KG1 (cell line): ENCODE measurements at regions not wholly inside any gene's neighbourhood (a gene's known extent, or its start where the extent isn't known, plus 50 kb on each side); places are given as distances from the start of the nearest gene placed in this dataset.

Experiments used
- DNase-seq: peaks from one replicate; lab custom pipeline; 2025; lab: John Stamatoyannopoulos, UW

- no peak for DNase-seq
Observed at GRCh38 chr12:107443320-107444090, 242.1 kb upstream of the PWP1 start.

DNA sequence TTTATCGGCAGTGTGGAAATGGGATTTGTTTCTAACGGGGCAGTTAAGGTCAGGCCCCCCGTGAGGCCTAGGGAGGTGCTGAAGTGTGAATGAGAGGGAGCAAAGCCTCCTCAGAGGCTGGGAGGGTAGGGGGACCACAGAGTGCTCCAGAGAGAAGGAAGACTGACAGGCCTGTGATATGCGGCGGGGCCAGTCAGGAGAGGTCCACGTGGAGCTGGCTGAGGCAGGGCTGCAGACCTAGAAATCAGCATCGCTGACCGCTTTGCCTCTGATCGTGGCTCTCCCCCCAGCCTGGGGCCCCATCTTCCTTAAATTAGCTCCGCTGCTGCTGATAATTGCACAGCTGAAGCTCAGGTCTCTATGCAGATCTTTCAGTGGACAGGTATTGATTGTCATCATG lies 240.8 kb upstream of the PWP1 start:
- no peak for DNase-seq

DNA sequence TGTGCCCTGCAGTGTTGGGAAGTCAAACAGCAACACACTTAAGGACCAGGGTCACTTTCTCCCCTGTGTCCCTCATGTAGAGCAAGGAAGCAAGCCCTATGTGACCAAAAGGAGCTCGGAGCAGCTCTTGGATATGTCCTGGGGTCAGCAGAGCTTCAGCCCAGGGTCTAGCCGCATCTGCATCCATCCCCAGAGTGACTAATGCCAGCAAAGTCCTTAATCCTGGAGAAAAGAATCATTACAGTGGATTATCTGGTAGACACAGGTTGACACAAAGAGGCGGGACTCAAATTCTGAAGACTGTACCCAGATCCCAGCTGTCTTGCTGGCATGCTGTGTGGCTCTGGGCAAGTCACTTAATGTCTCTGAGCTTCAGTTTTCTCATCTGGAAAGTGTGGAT lies 239.1 kb upstream of the PWP1 start:
- no peak for DNase-seq

DNA sequence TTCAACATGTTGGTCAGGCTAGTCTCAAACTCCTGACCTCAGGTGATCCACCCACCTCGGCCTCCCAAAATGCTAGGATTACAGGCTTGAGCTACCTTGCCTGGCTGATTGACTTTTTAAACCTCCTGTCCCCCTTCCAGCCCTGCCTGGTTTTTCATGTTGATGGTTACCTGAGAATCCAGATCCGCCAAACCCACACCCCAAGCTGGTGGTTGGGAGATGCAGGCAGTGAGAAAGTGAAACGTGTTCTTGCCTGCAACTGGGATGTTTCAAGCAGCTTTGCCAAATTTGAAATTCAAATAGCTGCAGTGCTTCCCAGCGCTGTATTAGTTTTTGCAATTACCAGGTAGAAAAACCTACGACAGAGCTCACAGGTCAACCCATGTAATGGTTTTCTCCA lies 238.3 kb upstream of the PWP1 start:
- DNase-seq = no peak

DNA sequence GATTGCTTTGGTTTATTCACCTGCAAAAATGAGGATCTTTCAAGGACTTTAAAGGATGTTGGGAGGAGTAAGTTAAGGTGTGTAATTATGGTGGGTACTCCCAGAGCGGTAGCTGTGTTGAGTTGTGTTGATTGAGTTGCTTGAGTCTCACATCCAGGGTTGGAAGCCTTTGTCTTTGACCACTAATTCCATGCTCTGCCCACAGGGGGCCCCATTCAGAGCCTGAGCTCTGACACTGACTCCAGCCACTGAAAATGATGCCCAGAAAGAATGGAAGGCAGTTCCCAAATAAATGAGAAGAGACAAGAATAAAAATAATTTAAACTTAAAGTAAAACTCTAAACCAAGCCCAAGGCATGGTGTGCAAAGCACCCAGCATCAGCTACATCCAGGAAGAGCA lies 237.4 kb upstream of the PWP1 start:
- DNase-seq = no peak

GRCh38 chr12:107449891-107450290 lies 235.7 kb upstream of the PWP1 start:
- DNase-seq = no peak

DNA sequence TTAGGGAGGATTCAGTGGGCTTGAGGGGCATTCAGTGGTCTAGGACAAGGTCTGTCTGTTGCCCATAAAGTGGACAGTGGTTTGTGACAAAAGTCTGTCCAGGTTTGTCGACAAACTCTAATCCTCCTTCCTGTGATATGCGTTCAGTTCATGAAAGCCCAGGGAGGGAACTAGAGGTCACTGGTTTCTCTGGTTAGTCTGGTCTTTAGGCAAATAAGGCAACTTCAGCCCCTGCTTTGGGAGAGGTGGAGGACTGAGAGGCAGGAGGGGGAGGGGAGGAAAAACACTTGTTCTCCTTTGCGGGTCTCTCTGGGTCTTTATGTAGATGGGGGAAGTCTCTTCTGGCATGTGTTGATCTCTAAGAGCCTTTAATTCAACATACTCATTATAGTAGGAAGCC lies 235.1 kb upstream of the PWP1 start:
- no peak for DNase-seq

DNA sequence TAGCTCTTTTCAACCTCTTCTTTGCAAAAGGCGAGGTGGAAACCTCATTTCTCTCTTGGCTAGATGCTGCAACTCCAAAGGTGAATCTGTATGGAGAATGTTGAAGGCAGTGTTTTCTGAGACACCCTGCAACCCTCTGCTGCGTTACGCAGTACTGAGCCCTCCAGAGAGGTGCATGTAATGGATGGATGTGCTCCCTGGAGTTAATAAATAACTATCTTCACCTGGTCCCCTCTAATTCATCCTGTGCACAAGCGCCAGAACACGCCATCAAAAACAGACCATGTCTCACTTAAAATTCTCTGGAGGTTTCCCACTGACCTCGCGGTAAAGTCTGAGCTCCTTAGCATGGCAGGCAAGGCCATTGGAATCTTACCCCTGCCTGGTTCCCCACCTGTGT lies 234.4 kb upstream of the PWP1 start:
- no peak for DNase-seq

DNA sequence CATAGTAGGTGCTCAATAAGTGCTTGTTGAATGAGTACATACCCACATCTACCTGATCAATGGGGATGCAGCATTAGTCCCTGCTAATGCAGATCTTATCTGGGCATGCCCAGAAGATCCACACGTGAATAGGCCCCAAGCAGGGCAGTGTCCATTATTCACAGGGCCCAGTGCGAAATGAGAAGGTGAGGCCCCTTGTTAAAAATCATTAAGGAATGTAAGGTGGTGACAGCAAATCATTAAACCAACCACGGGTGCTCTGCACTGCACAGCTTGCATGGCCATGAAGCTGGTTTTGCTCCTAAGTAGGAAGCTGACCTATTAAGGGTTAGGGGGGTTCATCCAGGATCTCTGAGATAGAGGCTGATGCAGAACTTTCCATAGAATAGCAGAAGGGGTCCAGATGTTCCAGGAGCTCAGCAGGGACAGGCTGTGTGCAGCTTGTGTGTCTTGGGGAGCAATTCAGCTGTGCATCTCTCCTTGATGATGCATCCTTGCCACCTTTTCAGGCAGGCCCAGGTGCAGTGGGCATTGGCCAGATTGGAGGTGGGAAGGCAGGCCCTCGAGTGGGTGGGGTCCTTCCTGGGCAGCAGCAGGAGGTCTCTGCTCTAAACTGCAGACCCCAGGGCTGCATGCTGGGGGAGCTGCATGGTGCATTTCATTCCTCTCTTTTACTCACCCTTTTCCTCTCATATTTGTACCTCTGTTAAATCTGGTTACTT lies 231.3 kb upstream of the PWP1 start:
- DNase-seq = no peak

DNA sequence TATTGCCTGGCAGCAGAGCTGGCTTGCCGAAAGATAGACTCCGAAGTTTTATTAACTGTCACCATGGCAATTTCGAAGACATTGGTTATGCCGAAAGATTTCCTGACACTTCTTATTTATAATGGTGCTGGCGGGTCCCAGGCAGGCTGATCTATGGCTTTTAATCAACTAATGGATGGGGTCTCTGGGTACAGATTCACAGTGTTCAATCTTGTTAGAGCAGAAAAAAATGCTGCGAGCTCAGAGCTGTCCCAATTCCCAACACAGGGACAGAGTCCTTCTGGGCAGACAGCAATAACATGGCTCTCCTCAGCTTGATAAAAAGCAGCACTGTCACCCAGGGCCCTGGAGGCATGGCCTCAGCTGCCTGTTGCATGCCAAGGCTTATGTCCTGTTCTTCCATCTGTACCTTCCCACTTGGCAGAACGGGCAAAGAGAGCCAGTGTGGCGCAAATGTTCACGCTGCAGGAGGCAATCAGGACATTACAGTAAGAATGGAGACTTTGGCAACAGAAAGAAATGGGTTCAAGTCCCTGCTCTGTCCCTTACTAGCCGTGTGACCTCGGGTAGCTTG lies 228.2 kb upstream of the PWP1 start:
- DNase-seq = no peak

- DNase-seq = no peak
Observed at GRCh38 chr12:107458163-107458562, 227.4 kb upstream of the PWP1 start.

DNA sequence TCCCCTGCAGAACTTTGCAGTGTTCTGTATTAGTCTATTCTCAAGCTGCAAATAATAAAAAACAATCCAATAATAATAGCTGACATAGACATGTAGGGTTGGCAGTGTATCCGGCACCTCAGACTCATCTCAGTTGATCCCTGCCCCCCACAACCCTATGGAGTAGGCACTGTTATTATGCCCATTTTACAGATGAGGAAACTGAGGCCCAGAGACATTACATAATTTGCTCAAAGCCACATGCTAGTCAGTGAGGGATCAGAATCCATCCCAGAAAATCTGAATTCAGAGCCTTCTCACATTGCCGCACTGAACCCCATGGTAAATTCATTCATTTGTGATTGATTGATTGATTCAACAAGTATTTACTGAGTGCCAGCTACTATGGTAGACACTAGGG lies 226.6 kb upstream of the PWP1 start:
- DNase-seq = no peak

GRCh38 chr12:107459641-107460040 lies 226.0 kb upstream of the PWP1 start:
- no peak for DNase-seq

- DNase-seq = no peak
Observed at GRCh38 chr12:107461222-107461975, 224.2 kb upstream of the PWP1 start.

- DNase-seq = no peak
Observed at GRCh38 chr12:107462428-107463332, 222.9 kb upstream of the PWP1 start.

DNA sequence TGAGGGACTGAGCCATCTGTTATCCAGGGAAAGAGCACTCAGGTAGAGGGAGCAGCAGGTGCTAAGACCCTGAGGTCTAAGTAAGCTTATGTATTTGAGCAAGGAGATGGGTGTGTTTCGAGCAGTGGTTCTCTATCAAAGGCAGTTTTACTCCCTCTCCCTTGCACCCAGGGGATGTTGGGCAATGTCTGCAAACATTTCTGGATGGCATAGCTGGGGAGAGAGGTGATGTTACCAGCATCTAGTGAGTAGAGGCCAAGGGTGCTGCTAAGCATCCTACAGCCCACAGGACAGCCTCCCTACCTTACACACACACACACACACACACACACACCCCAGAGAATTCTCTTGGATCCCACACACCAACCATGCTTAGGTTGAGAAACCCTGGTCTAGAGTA lies 221.0 kb upstream of the PWP1 start:
- DNase-seq = no peak

DNA sequence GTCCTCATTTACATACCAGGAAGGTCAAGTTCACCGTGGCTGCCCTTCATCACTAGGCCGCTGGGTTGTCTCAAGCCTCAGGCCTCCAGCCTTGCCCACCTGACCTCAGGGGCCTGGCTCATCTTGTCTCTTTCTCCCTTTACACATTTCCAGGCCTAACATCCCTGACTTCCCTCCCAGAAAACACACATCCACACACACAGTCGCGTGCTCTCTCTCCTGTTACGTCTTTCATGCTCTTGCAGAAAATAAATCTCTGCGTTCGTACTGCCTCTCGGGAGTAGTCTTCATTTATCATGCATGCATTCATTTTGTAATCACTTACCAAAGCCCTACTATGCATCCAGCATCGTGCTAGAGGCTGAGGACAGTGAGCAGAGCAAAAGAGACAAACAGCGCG lies 220.0 kb upstream of the PWP1 start:
- no peak for DNase-seq

GRCh38 chr12:107467716-107468115 lies 217.9 kb upstream of the PWP1 start:
- no peak for DNase-seq

DNA sequence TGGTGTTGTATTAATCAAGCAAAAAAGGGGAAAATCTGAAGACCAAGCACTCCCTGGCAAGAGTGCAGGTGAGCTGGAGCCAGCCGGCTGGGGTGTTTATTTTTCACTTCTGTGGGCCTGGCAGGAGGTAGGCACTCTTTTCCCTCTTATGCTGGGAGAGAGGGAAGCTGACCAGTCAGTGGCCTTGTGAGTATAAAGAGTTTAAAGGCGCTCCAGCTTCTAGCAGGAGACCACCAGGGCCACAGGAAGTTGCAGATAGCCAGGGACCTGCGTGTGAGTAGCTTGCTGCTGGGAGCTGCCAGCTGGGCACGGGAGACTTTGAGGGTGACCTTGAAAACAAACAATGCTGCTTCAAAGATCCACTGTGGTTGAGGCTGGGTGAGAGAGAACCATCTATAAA lies 217.4 kb upstream of the PWP1 start:
- no peak for DNase-seq

- no peak for DNase-seq
Observed at GRCh38 chr12:107469011-107469410, 216.6 kb upstream of the PWP1 start.

GRCh38 chr12:107470645-107471044 lies 215.0 kb upstream of the PWP1 start:
- DNase-seq = no peak

DNA sequence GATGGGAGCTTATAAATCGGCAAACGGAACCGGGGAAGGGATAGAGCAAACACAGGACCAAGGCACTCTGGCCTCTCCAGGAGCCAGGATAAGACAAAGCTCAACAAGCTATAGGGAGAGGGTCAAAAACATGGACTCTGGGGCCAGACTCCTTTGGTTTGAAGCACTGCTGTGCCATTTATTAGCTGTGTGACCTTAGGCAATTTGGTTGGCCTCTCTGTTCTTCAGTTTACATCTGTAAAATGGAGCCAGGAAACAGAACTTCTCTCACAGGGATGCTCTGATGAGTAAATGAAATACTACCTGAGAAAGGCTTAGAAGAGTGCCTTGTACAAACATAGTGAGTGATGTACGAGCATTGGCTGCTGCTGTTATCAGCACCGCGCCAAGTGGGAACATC lies 213.3 kb upstream of the PWP1 start:
- DNase-seq = no peak
